GM19035 (cell line): ENCODE measurements at regions not wholly inside any gene's neighbourhood (a gene's known extent, or its start where the extent isn't known, plus 50 kb on each side); places are given as distances from the start of the nearest gene placed in this dataset.
A peak's percentile ranks its signal among the peaks of the same experiment; 100 is the strongest.

Source experiments
- ATAC-seq: cut with Tn5 transposase; IDR thresholded peaks from one replicate; pipeline ENCODE4 v1.9.1; 2021; ENCODE audit not compliant: unreplicated experiment

DNA sequence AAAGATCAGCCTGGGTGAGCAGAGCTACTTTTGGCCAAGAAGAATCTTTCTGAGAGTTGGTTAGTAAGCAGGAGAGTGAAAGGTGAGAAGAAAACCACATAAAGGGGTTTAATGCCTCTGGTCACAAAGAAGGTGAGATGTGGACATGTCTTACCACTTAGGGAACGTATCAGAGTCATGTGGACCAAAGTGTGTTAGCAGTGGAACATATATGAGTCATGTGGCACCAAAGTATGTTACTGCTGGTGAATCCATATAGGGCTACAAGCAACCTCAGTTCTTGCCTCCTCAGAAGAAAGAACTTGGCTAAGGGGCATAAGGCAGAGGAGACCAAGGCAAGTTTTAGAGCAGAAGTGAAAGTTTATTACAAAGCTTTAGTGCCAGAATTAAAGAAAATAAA lies 411.6 kb upstream of the NEGR1 start:
- ATAC-seq: no peak

DNA sequence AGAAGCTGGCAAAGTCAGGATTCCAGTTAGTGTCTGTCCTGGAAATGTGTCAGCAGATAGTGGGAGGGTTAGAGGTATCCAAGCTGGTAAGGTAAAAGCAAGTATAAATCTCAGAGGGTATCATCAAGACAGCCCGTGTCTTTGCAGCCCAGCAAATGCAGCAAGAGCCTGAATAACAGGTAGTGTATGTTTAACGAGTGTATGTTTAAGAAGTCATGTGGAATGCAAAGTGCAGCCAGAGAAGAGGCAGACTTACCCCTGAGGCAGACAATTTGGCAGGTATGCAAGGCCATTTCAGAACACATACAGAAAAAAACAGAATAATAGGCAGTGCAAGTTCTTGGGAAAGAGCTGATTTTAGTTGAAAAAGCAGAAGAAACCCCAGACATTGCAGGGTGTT lies 411.0 kb upstream of the NEGR1 start:
- no peak for ATAC-seq

- no peak for ATAC-seq
Measured at GRCh38 chr1:72690871-72691270, 408.5 kb upstream of the NEGR1 start.

DNA sequence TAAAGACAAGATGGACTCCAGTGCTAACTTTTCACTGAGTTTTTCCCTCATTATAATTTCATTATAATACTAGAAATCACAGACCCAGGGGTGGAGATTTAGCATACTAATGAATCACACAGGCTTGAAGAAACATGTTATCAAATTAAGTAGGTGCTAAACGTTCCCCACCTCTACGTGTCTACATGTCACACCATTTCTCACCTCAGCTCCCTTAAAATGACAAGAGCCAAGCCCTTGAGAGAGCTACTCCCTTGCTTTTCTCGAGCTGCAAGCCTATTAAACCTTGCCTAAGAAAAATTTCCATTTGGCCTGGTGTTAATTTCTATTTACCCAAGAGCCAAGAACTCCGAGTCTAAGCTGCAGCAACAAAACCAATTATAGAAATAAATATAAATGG lies 396.3 kb upstream of the NEGR1 start:
- ATAC-seq: no peak

DNA sequence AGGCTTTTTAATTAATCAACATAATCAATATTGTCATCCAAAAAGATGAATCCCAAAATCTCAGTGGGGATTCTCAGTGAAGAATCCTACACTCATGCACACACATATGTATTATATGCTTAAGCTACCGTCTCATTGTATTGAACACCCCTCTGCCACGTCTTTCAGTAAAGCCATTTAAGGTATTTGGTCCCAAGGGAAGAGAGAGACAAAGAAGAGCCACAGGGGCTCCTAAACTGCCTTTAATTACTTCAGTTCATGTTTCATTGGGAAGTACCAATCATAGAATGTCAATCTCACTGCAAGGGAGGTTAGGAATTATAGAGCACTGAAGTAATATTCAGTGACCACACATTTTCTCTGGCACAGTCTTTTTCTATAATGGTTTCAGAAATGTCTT lies 388.6 kb upstream of the NEGR1 start:
- ATAC-seq: no peak

DNA sequence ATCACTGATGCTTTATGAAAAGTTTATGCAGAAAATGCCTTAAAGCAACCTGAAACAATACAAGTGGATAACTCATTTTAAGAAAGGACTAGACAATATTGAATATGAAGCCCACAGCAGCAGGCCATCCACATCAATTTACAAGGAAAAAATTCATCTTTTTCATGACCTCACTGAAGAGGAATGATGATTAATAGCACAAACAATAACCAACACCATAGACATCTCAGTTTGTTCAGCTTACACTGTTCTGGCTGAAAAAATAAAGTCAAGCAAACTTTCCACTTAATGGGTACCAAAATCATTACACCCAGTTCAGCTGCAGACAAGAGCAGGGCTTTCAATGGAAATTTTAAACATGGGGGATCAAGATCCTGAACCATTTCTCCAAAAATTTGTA lies 380.6 kb upstream of the NEGR1 start:
- ATAC-seq: no peak

DNA sequence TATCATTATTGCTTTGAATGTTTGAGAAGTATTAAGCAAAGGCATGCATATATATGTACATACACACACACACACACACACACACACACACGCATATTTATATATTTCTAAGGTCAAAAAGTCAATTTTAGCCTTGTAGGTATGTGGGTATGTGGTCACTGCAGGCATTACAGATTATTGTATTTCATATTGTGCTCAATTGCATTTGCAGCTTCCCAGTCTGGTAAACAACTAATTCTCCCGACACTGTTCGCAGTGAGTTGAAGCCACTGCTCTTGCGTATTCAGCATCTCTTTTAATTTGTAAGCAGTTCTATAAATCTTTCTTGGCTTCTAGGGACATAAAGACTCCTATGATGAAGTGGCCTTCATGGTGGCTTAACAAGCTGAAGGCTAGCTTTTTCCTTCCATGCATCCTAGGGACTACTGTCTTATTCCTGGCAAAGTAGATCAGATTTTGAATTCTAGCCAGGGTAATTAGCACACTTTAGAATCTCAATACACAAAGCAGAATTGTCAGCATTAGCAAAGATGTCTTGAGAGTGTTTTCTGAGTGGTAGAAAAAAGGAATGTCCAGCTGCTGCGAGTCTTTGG lies 368.6 kb upstream of the NEGR1 start:
- no peak for ATAC-seq

DNA sequence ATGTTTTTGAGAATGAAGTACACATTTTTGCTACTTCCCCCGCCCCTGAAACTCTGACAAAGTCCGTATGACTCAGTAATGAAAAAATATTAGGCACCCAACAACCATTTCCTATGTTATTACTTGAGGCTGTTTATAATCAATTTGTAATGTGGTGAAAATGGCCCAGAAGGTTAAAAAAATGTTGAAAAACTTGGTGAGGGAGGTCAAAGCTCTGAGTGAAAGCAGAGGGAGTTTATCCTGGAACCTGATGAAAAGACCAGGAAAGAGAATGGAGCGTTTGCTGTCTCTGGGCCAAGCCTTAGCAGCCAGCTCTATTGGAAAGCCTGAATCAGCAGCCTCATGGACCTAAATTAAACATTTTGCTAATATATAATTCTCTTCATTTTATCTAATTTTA lies 367.7 kb upstream of the NEGR1 start:
- no peak for ATAC-seq

DNA sequence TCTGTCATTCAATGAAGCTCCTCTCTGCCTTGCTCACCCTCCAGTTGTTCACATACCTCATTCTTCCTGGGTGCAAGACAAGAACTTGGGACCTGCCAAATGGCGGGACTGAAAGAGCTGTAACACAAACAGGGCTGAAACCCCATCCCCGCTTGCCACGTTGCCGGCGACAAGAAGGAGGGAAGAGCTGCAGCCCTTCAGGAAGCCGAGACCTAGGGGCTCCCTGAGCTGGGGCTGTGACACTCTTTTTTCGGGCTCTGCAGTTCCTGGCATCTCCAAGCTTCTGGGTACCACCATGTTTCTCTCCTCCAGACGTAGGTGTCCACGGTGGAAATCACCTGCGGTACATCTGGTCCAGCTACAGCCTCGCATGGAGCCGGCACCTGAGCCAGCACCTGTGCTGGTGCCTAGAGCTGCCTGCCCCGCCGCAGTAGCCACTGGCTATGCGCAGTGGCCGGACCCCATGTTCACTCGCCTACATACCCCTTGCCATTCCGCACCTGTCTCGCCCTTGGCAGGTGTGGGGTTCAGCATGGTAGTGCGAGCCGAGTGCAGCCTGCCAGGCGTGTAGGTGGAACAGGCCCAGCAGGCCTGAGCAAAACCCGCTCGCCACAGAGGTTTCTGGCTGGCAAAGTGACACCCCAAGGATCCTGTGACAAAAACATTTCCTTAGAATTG lies 367.0 kb upstream of the NEGR1 start:
- ATAC-seq: no peak

- ATAC-seq: no peak
Measured at GRCh38 chr1:72648465-72648864, 366.1 kb upstream of the NEGR1 start.

- no peak for ATAC-seq
Measured at GRCh38 chr1:72643142-72643541, 360.8 kb upstream of the NEGR1 start.

GRCh38 chr1:72637593-72637992 lies 355.3 kb upstream of the NEGR1 start:
- no peak for ATAC-seq

- no peak for ATAC-seq
Measured at GRCh38 chr1:72636631-72637030, 354.3 kb upstream of the NEGR1 start.

- no peak for ATAC-seq
Measured at GRCh38 chr1:72635719-72636118, 353.4 kb upstream of the NEGR1 start.

DNA sequence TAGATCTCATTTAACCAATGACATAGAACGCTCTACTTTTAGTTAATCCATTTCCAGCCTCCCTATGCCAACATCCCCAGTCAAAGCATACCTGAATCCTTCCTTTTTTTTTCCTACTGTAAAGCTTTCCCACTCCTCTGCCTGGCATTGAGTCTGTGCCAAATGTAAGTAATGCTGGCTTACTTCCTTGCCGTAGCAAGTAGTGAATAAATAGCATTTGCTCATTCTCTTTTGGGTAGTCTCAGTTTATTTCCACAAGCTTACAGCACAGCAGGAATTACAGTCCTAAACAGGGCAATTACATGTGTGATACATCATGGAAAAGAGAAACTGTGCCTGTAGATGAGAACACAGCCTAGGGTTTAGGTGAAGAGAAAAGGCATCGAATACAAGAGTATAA lies 352.6 kb upstream of the NEGR1 start:
- ATAC-seq: no peak

DNA sequence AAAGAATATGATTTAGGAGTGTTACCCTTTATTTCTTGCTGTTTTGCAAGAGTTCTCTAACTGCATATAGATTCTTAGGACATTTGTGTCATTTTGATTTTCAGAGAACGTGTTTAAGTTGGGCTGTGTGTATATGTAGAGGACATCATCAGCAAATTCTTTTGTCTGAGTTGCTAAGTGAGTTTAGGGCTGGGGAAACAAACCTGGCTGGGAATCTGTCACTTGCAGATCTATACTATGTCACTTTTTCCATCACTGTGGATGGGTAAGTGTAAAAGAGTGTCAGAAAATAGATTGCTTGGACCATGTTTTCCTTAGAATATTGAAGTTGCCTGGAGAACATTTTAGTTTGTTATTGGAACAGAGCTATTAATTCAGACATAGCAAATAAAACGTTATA lies 349.1 kb upstream of the NEGR1 start:
- no peak for ATAC-seq

DNA sequence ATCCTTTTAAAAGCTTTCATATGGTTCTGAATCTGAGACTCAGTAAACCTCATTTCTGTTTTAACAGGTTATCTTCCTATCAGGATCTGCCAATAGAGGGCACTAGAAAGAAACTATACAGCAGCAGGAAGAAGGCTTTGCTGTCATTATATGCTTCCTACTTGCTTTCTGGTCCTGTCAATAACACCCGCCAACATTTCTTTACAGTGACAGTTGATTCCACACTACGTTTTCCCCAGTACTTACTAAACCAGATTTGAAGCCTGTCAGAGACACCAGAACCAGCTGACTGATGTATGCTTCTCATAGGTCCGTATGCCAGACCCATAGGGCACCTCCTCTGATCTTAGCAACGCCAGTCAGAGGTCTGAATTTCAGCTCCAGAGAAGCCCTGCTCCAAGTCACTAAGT lies 341.0 kb upstream of the NEGR1 start:
- peak; percentile 94 for ATAC-seq

DNA sequence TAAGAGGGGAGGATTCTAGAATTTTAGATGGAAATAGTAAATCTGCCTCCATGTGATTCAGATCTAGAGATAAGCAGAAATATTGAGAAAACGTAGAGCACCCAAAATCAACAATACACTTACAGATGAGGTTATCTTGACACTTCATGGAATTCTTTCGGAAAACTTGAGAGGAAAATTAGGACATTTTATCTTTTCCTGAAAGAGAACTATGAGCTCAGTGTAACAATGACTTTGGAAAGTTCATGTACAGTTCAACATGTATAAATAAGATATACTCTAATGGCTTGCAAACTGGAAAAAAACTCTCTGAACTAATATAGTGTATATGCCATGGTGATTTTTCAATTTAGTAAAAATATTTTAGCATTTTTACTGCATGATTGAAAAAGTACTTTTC lies 338.1 kb upstream of the NEGR1 start:
- ATAC-seq: no peak

DNA sequence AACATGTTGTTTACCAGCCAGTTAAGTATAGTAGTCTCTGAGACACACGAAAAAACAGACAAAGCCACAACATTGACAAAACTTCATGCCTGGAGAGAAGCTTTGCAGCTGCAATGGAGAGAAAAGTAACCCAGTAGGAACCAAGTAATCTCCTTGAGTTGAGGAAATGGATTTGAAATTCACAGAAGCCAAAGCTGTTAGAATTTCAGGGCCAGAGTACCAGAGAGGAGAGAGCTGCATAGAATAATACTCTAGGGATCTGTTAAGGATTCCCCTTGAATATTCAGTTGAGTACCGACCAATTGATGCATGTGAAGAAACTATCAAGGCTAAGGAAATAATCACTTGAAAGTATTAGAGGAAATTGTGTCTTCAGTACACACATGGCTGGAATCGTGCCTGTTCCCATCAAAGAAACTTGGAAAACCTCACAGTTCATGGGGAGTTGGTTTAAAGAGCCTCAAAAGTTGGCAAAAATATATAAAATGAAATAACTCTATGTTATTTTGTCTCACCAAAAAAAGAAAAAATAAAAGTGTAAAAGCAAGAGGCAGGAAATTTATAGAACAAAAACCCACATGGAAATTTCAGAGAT lies 324.0 kb upstream of the NEGR1 start:
- ATAC-seq: no peak

GRCh38 chr1:72601035-72601674 lies 318.8 kb upstream of the NEGR1 start:
- ATAC-seq: no peak

- no peak for ATAC-seq
Measured at GRCh38 chr1:72586023-72586685, 303.8 kb upstream of the NEGR1 start.

DNA sequence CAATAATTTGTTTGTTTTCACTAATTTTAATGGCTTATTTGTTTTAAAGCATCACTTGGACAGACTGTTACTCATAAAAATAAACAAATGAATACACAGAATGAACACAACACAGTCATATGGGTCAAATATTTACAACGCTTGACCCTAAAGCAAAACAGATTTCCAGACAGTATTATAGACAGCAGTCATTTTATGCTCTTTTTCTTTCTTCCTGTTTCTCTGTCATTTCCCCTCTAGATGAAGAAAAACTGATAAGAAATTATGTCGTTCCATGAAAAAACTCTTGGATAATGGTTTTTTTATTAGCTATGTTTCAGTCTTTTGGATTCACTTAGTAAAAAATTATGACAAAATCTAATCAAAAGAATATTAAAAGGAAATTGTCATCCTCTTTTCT lies 297.3 kb upstream of the NEGR1 start:
- no peak for ATAC-seq
